H1 (cell line): ENCODE measurements at regions not wholly inside any gene's neighbourhood (a gene's known extent, or its start where the extent isn't known, plus 50 kb on each side); places are given as distances from the start of the nearest gene placed in this dataset.

Source experiments
- CTCF ChIA-PET: fragments of 300-600 bp; sonication (Branson Sonifier 250); formaldehyde crosslinking; loops from one replicate; lab custom pipeline; 2021; ENCODE audit not compliant: partially characterized antibody; lab: Charles Lee
- POLR2A ChIA-PET: fragments of 300-600 bp; sonication (Branson Sonifier 250); formaldehyde crosslinking; loops from one replicate; lab custom pipeline; 2021; ENCODE audit warnings: inconsistent platforms; ENCODE audit not compliant: partially characterized antibody; lab: Charles Lee
- DNase-seq, 2 experiments: peaks; one replicate each; pipeline versions ENCODE4 v3.0.0 to v3.0.0-alpha.2; 2010 to 2022; ENCODE audit warnings: low spot score in 2 of 2, low read depth in 1 of 2, mixed read lengths in 1 of 2
- FAIRE-seq: peaks from 2 replicates; lab custom pipeline; 2011; peaks lifted over from hg19 to GRCh38; lab: Jason Lieb, UNC
- H2AFZ ChIP-seq: 2 replicates; pipeline ENCODE4 v1.8.1; 2012; ENCODE audit warnings: low read length, inconsistent platforms
- H2AK5ac ChIP-seq: 2 replicates; pipeline ENCODE4 v1.6.1; 2013; ENCODE audit warnings: low read depth, low read length
- H2BK120ac ChIP-seq: replicated peaks from 2 replicates; pipeline ENCODE3; 2013; ENCODE audit warnings: low read depth, low read length, inconsistent platforms
- H2BK12ac ChIP-seq: 2 replicates; pipeline ENCODE4 v1.6.1; 2013; ENCODE audit warnings: low read depth, low read length
- H2BK15ac ChIP-seq: 2 replicates; pipeline ENCODE4 v1.6.1; 2013; ENCODE audit warnings: low read length
- H2BK20ac ChIP-seq: 2 replicates; pipeline ENCODE4 v1.6.1; 2013; ENCODE audit warnings: low read length
- H2BK5ac ChIP-seq: 2 replicates; pipeline ENCODE4 v1.6.1; 2013; ENCODE audit warnings: low read depth, low read length
- H3K14ac ChIP-seq: 2 replicates; pipeline ENCODE4 v1.6.1; 2013; ENCODE audit warnings: inconsistent platforms; ENCODE audit not compliant: insufficient read length
- H3K18ac ChIP-seq: 2 replicates; pipeline ENCODE4 v1.6.1; 2013; ENCODE audit warnings: low read length; ENCODE audit errors: extremely low read depth
- H3K23ac ChIP-seq: 2 replicates; pipeline ENCODE4 v1.6.1; 2013; ENCODE audit warnings: inconsistent platforms; ENCODE audit not compliant: insufficient read length
- H3K23me2 ChIP-seq: 2 replicates; pipeline ENCODE4 v1.6.1; 2013; ENCODE audit warnings: low read depth, low read length
- H3K27ac ChIP-seq: 2 replicates; pipeline ENCODE4 v1.6.1; 2011; ENCODE audit warnings: low read depth, low read length, inconsistent platforms
- H3K27me3 ChIP-seq, 4 experiments: replicated peaks in 1 of 4; 1 replicate in 1 of 4; 2 replicates in 3 of 4; pipeline versions ENCODE4 v1.6.1 to v1.8.1; 2011 to 2013; ENCODE audit warnings: low read length in 3 of 4, mild to moderate bottlenecking in 3 of 4, inconsistent platforms in 2 of 4, mixed read lengths in 2 of 4, moderate library complexity in 1 of 4; ENCODE audit not compliant: control insufficient read depth in 3 of 4, insufficient read depth in 3 of 4; ENCODE audit errors: extremely low read depth in 1 of 4
- H3K36me3 ChIP-seq, 4 experiments: 2 replicates each; pipeline versions ENCODE4 v1.6.1 to v1.8.1; 2011 to 2013; ENCODE audit warnings: mild to moderate bottlenecking in 4 of 4, low read length in 3 of 4, moderate library complexity in 2 of 4, control low read depth in 1 of 4, inconsistent platforms in 1 of 4; ENCODE audit not compliant: insufficient read depth in 4 of 4, control insufficient read depth in 2 of 4
- H3K4ac ChIP-seq: replicated peaks from 2 replicates; pipeline ENCODE3; 2013; ENCODE audit warnings: low read length, low read depth, mixed read lengths, inconsistent platforms; ENCODE audit not compliant: insufficient read length
- H3K4me1 ChIP-seq, 4 experiments: replicated peaks in 1 of 4; 1 replicate in 1 of 4; 2 replicates in 3 of 4; pipeline versions ENCODE4 v1.6.1 to v1.8.1; 2011 to 2013; ENCODE audit warnings: low read length in 3 of 4, inconsistent platforms in 2 of 4, mixed read lengths in 1 of 4; ENCODE audit not compliant: insufficient read depth in 4 of 4, control insufficient read depth in 3 of 4
- H3K4me2 ChIP-seq, 2 experiments: 2 replicates each; pipeline versions ENCODE4 v1.6.1 to v1.8.1; 2011 to 2013; ENCODE audit warnings: low read depth in 2 of 2, low read length in 2 of 2, control low read depth in 1 of 2, inconsistent platforms in 1 of 2, mild to moderate bottlenecking in 1 of 2; ENCODE audit not compliant: insufficient read depth in 1 of 2
- H3K4me3 ChIP-seq, 4 experiments: fragments of 200-600, 300-600 bp in 1 of 4; sonication (generic), shearing (Covaris generic), sonication (Bioruptor Twin) in 1 of 4; 2 replicates each; pipeline versions ENCODE4 v1.5.1 to v1.8.1; 2011 to 2016; ENCODE audit warnings: low read length in 4 of 4, low read depth in 3 of 4, control low read depth in 2 of 4, inconsistent platforms in 2 of 4, mild to moderate bottlenecking in 2 of 4, mixed read lengths in 1 of 4, moderate library complexity in 1 of 4; ENCODE audit not compliant: insufficient read depth in 2 of 4; ENCODE audit errors: extremely low read depth in 1 of 4
- H3K56ac ChIP-seq: replicated peaks from 2 replicates; pipeline ENCODE3; 2013; ENCODE audit warnings: low read depth, mild to moderate bottlenecking, mixed read lengths, low read length, inconsistent platforms; ENCODE audit not compliant: insufficient read length
- H3K79me1 ChIP-seq: 2 replicates; pipeline ENCODE4 v1.6.1; 2013; ENCODE audit warnings: low read depth, low read length, control low read depth
- H3K79me2 ChIP-seq, 2 experiments: 2 replicates each; pipeline versions ENCODE4 v1.6.1 to v1.8.1; 2012 to 2013; ENCODE audit warnings: low read length in 2 of 2, mild to moderate bottlenecking in 2 of 2, inconsistent platforms in 1 of 2; ENCODE audit not compliant: insufficient read depth in 2 of 2, control insufficient read depth in 1 of 2
- H3K9ac ChIP-seq, 4 experiments: replicated peaks in 1 of 4; 1 replicate in 1 of 4; 2 replicates in 3 of 4; pipeline versions ENCODE4 v1.6.1 to v1.8.1; 2011 to 2013; ENCODE audit warnings: low read depth in 3 of 4, low read length in 3 of 4, control low read depth in 2 of 4, mild to moderate bottlenecking in 2 of 4, moderate library complexity in 2 of 4, inconsistent platforms in 1 of 4; ENCODE audit errors: extremely low read depth in 1 of 4
- H3K9me3 ChIP-seq, 2 experiments: 2 replicates each; pipeline versions ENCODE4 v1.6.1 to v1.8.1; 2012 to 2013; ENCODE audit warnings: mild to moderate bottlenecking in 2 of 2, moderate library complexity in 2 of 2, control low read depth in 1 of 2, inconsistent platforms in 1 of 2, low read depth in 1 of 2, low read length in 1 of 2, mixed read lengths in 1 of 2; ENCODE audit not compliant: insufficient read depth in 2 of 2
- H4K20me1 ChIP-seq, 2 experiments: replicated peaks in 1 of 2; 2 replicates each; pipeline versions ENCODE3 to v1.8.1; 2011 to 2013; ENCODE audit warnings: inconsistent platforms in 2 of 2, low read length in 2 of 2, mild to moderate bottlenecking in 1 of 2; ENCODE audit not compliant: insufficient read depth in 2 of 2, control insufficient read depth in 1 of 2
- H4K5ac ChIP-seq: 2 replicates; pipeline ENCODE4 v1.6.1; 2013; ENCODE audit warnings: low read length, low read depth, mixed read lengths, inconsistent platforms; ENCODE audit not compliant: insufficient read length
- H4K8ac ChIP-seq: 2 replicates; pipeline ENCODE4 v1.8.0; 2013; ENCODE audit warnings: mild to moderate bottlenecking, moderate library complexity, low read length, inconsistent platforms; ENCODE audit not compliant: insufficient read depth; ENCODE audit errors: extremely low read depth
- H4K91ac ChIP-seq: replicated peaks from 2 replicates; pipeline ENCODE3; 2013; ENCODE audit warnings: low read length, mixed read lengths, inconsistent platforms; ENCODE audit not compliant: insufficient read length
- CEBPB ChIP-seq: IDR thresholded peaks from 2 replicates; pipeline ENCODE4 v1.6.1; 2012; ENCODE audit warnings: low read depth, low read length
- JUN ChIP-seq: IDR thresholded peaks from 2 replicates; pipeline ENCODE4 v1.6.1; 2011; ENCODE audit warnings: low read depth, mild to moderate bottlenecking, improper control_type of control experiment, low read length
- RAD21 ChIP-seq, 2 experiments: IDR thresholded peaks in 1 of 2; conservative IDR thresholded peaks in 1 of 2; 2 replicates each; pipeline ENCODE4 v1.6.1; 2011; ENCODE audit warnings: low read depth in 2 of 2, low read length in 2 of 2, improper control_type of control experiment in 1 of 2, inconsistent platforms in 1 of 2, mild to moderate bottlenecking in 1 of 2, moderate library complexity in 1 of 2
- SIRT6 ChIP-seq: IDR thresholded peaks from one replicate; pipeline ENCODE4 v1.7.1; 2012; ENCODE audit warnings: low read length, inconsistent platforms
- SRF ChIP-seq: IDR thresholded peaks from 2 replicates; pipeline ENCODE4 v1.6.1; 2011; ENCODE audit warnings: mild to moderate bottlenecking, low read depth, low read length, moderate library complexity
- USF2 ChIP-seq: IDR thresholded peaks from 2 replicates; pipeline ENCODE4 v1.6.1; 2011; ENCODE audit warnings: low read length, improper control_type of control experiment
- WGBS, 2 experiments: shearing (Covaris generic) in 1 of 2; methylation state at CpG; one replicate each; pipeline versions ENCODE4 v1.1.6 to v1.1.7; 2013 to 2015; ENCODE audit warnings: low lambda C conversion rate in 2 of 2, mixed read lengths in 2 of 2, inconsistent platforms in 1 of 2, low coverage in 1 of 2, missing lambda C conversion rate in 1 of 2; ENCODE audit not compliant: insufficient replicate concordance in 2 of 2, insufficient coverage in 1 of 2, insufficient read length in 1 of 2; ENCODE audit errors: extremely low coverage in 1 of 2, missing lambda C conversion rate in 1 of 2; 5-methylcytosine and 5-hydroxymethylcytosine counted together

GRCh38 chr17:12301551-12301950 lies 280.9 kb downstream of the MAP2K4 start:
- H2BK20ac ChIP-seq: no peak overlapping the region
- H3K9me3 ChIP-seq: no peaks in the 10 kb centered on the region
- no peaks in the 10 kb centered on the region for H4K20me1 ChIP-seq
- H4K5ac ChIP-seq: no peak overlapping the region
- ChIA-PET CTCF (no interaction called here), POLR2A (interaction anchor here (0.6 kb wide), 1 partner anchor 364 kb away, joined by 3 read pairs; the partner anchor contains the start of gene MYOCD)
- H3K79me1 ChIP-seq: no peaks in the 10 kb centered on the region
- H3K14ac ChIP-seq: no peak overlapping the region
- H3K23ac ChIP-seq: no peak overlapping the region
- no peak overlapping the region for H2BK15ac ChIP-seq
- no peak overlapping the region for H2BK5ac ChIP-seq
- H3K4me1 ChIP-seq: peaks cover 0 to 5% (median 0%) of the 10 kb centered on the region in 4 experiments; a peak in 1 of 7 replicates
- no peak for TF ChIP-seq RAD21 (IDR thresholded peaks at IDR 0.05 in 1 of 2, conservative IDR thresholded peaks at IDR 0.05 in 1 of 2; ENCODE audit: low read depth in 2 of 2, low read length in 2 of 2)
- TF ChIP-seq JUN: no peak
- TF ChIP-seq SIRT6: no peak
- no peak for TF ChIP-seq SRF
- TF ChIP-seq USF2: no peak
- no peak for TF ChIP-seq CEBPB
- no peak overlapping the region for H3K4me2 ChIP-seq
- no peaks in the 10 kb centered on the region for H3K27me3 ChIP-seq
- no peak overlapping the region for H2BK12ac ChIP-seq
- no peak overlapping the region for H3K9ac ChIP-seq
- WGBS, 2 experiments: 92% methylated on average over 4 of the region's 4 CpGs; no CpG with 5 or more reads in 1 of the 2 experiments
- no peak overlapping the region for H4K8ac ChIP-seq
- no peak overlapping the region for H4K91ac ChIP-seq
- DNase-seq (no peak), FAIRE-seq (no peak)
- no peak overlapping the region for H2AFZ ChIP-seq
- no peaks in the 10 kb centered on the region for H3K36me3 ChIP-seq
- no peak overlapping the region for H2BK120ac ChIP-seq
- no peaks in the 10 kb centered on the region for H3K79me2 ChIP-seq
- H2AK5ac ChIP-seq: no peak overlapping the region
- no peak overlapping the region for H3K18ac ChIP-seq
- H3K4ac ChIP-seq: no peak overlapping the region
- H3K23me2 ChIP-seq: no peaks in the 10 kb centered on the region
- no peak overlapping the region for H3K56ac ChIP-seq
- no peak overlapping the region for H3K27ac ChIP-seq
- H3K4me3 ChIP-seq: no peak overlapping the region
